Muscle of leg (tissue), 3 donors: ENCODE measurements at regions not wholly inside any gene's neighbourhood (a gene's known extent, or its start where the extent isn't known, plus 50 kb on each side); places are given as distances from the start of the nearest gene placed in this dataset.
A peak's percentile ranks its signal among the peaks of the same experiment; 100 is the strongest.

ENCODE experiments used
- DNase-seq: peaks from one replicate; pipeline ENCODE4 v3.0.0; 2013
- H3K27ac ChIP-seq: one replicate; pipeline ENCODE4 v1.5.1; 2013; ENCODE audit warnings: mild to moderate bottlenecking, low read length, control low read depth
- H3K27me3 ChIP-seq: one replicate; pipeline ENCODE4 v1.6.1; 2013; ENCODE audit warnings: low read length; ENCODE audit not compliant: control insufficient read depth, insufficient read depth
- H3K36me3 ChIP-seq: one replicate; pipeline ENCODE4 v1.6.1; 2013; ENCODE audit warnings: low read length; ENCODE audit not compliant: control insufficient read depth, insufficient read depth
- H3K4me1 ChIP-seq: one replicate; pipeline ENCODE4 v1.6.1; 2013; ENCODE audit warnings: low read length; ENCODE audit not compliant: control insufficient read depth, insufficient read depth
- H3K4me3 ChIP-seq: one replicate; pipeline ENCODE4 v1.5.1; 2013; ENCODE audit warnings: low read length, control low read depth
- H3K9me3 ChIP-seq: replicated peaks from 2 replicates; pipeline ENCODE4 v1.6.1; 2013; ENCODE audit warnings: low read depth, low read length; ENCODE audit not compliant: control insufficient read depth
- WGBS: methylation state at CpG from one replicate; pipeline ENCODE4 v1.1.5; 2013; ENCODE audit warnings: missing lambda C conversion rate; ENCODE audit not compliant: insufficient coverage; 5-methylcytosine and 5-hydroxymethylcytosine counted together

GRCh38 chr20:11406877-11407276, 510.8 kb upstream of the BTBD3 start:
- no peak for DNase-seq
- Histone ChIP-seq H3K4me1 (no peaks in the 10 kb centered on the region), H3K27ac (no peak overlapping the region), H3K9me3 (no peaks in the 10 kb centered on the region), H3K4me3 (no peak overlapping the region), H3K27me3 (no peaks in the 10 kb centered on the region), H3K36me3 (no peaks in the 10 kb centered on the region)
- WGBS = 78% methylated on average over 2 of the region's 6 CpGs

DNA sequence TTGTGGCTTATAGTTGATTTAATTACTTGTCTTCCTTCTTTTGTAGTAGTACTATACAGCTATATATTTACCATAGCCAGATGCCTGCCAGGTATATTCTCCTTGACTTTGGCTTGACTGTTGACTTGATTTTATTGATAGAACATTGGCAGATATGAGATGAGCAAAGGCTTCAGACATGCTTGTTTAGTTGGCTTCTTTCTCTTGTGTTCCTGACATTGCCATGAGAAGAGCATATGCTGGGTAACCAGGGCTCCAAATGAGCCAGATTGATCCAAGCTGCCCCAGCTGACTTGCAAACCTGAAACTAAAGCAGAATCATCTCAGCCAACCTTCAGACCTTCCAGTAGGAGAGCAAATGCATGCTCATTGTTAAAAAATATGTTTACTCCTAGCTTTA, 508.1 kb upstream of the BTBD3 start:
- no peaks in the 10 kb centered on the region for H3K9me3 ChIP-seq
- H3K4me3 ChIP-seq = no peak overlapping the region
- H3K27me3 ChIP-seq = no peaks in the 10 kb centered on the region
- no peaks in the 10 kb centered on the region for H3K36me3 ChIP-seq
- H3K27ac ChIP-seq = no peak overlapping the region
- H3K4me1 ChIP-seq = no peaks in the 10 kb centered on the region
- no peak for DNase-seq

- no peak for DNase-seq
- no peaks in the 10 kb centered on the region for H3K36me3 ChIP-seq
- H3K27ac ChIP-seq = no peak overlapping the region
- no peaks in the 10 kb centered on the region for H3K4me1 ChIP-seq
- H3K4me3 ChIP-seq = no peak overlapping the region
- 92% methylated on average over 8 of the region's 11 CpGs for WGBS
- H3K9me3 ChIP-seq = no peaks in the 10 kb centered on the region
- no peaks in the 10 kb centered on the region for H3K27me3 ChIP-seq
Observed at GRCh38 chr20:11411765-11412164, 505.9 kb upstream of the BTBD3 start.

DNA sequence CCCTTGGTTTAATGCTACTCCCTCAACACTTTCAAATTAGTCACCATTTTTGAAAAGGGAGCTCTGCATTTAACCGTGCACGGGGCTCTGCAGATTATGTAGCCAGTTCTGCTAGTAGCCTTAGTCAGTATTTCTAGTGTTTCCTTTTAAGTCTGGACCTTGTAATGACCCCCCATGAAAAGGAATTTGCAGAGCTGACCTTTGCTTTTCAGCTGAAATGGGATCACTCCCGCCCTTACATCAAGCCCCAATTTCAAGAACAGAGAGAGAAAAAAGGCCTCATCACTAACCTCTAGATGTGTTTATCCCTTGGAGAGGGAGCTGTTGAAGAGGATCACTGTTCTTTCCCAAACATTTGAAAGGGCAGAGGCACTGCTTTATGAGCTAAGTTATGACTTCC, 490.7 kb upstream of the BTBD3 start:
- no peaks in the 10 kb centered on the region for H3K27me3 ChIP-seq
- no peak overlapping the region for H3K4me3 ChIP-seq
- no peak overlapping the region for H3K27ac ChIP-seq
- H3K4me1 ChIP-seq = peaks cover 4% of the 10 kb centered on the region
- H3K36me3 ChIP-seq = no peaks in the 10 kb centered on the region
- DNase-seq = no peak
- WGBS = 28% methylated on average over 2 of the region's 3 CpGs
- H3K9me3 ChIP-seq = no peaks in the 10 kb centered on the region

DNA sequence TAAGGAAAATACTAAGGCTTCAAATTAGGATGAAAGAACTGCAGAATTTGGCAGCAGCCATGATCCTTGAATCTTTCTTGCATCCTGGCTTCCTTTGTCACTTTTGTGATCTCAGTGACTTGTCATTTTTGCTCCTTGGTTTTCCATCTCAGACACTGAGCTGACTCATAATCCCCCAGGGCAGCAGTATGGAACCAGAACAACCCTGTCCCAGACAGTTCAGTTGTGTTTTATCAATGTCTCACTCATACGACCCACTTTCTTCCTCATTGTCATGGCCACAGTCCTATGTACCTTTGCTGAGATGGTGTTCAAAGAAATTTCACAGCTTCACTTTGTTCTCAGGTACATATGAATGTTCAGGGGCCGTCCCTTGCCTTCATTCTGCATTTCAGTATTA, 488.5 kb upstream of the BTBD3 start:
- no CpG with 5 or more reads among the region's 2 CpGs for WGBS
- DNase-seq = no peak
- Histone ChIP-seq H3K4me1 (peaks cover 4% of the 10 kb centered on the region), H3K36me3 (no peaks in the 10 kb centered on the region), H3K27ac (no peak overlapping the region), H3K4me3 (no peak overlapping the region), H3K9me3 (no peaks in the 10 kb centered on the region), H3K27me3 (no peaks in the 10 kb centered on the region)

DNA sequence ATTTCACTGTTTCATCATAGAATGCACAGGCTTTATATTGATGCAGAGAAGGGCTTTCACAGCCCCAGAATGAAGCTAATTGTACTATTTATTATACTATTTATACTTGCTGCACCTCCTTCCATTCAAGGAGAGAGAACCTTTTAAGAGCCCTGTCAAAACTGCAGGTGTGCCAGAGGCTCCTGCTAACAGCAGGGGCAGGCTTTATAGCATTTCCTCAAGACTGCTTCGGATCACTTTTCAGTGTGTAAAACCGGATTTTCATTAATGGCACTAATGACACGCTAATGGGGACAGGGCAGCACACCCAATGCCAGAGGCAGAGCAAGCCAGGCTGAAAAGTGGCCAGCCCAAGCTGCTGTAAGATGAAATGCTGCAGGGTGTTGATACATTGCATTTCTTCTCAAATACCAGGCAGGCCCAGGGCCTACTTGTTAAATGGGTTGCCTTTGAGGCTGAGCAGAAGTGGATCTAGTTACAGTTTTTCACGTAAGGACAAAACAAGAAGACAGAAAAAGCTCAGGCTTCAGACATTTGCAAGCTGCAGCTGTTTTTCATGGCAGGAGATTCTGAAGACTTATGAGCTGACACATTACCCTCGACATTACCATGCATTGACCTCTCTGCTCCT, 487.7 kb upstream of the BTBD3 start:
- DNase-seq = peak; percentile 13

DNA sequence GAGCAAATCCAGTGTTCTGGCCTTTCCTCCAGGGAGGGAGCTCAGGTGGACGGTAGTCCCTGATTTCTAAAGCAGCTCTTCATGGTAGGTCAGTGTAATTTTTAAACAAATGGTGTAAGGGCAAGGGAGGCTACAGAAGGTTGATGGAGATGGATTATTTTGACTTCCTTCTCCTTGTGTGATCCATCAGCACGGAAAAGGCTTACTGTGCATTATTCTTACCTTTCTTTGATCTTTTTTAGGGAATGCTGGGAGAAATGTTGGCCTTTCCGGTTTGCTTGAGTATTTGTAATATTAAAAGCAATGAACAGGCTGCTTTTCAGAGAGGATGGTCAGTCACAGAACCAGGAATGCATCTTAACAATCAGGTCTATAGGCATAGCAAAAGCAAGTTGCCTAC, 487.0 kb upstream of the BTBD3 start:
- no peaks in the 10 kb centered on the region for H3K36me3 ChIP-seq
- H3K9me3 ChIP-seq = no peaks in the 10 kb centered on the region
- no peak overlapping the region for H3K27ac ChIP-seq
- no peak overlapping the region for H3K4me3 ChIP-seq
- no peak for DNase-seq
- H3K27me3 ChIP-seq = no peaks in the 10 kb centered on the region
- H3K4me1 ChIP-seq = peaks cover 4% of the 10 kb centered on the region
- WGBS = 17% methylated on average over 1 of the region's 3 CpGs

More for the DNA sequence above, 487.7 kb upstream of the BTBD3 start:
- no peaks in the 10 kb centered on the region for H3K9me3 ChIP-seq
- no peaks in the 10 kb centered on the region for H3K36me3 ChIP-seq
- 37% methylated on average over 4 of the region's 5 CpGs for WGBS
- peaks cover 4% of the 10 kb centered on the region for H3K4me1 ChIP-seq
- no peaks in the 10 kb centered on the region for H3K27me3 ChIP-seq
- no peak overlapping the region for H3K27ac ChIP-seq
- H3K4me3 ChIP-seq = no peak overlapping the region

GRCh38 chr20:11431621-11432020, 486.1 kb upstream of the BTBD3 start:
- no peaks in the 10 kb centered on the region for H3K9me3 ChIP-seq
- no peak for DNase-seq
- no peaks in the 10 kb centered on the region for H3K36me3 ChIP-seq
- no CpG with 5 or more reads among the region's 1 CpG for WGBS
- no peak overlapping the region for H3K27ac ChIP-seq
- peaks cover 4% of the 10 kb centered on the region for H3K4me1 ChIP-seq
- no peaks in the 10 kb centered on the region for H3K27me3 ChIP-seq
- H3K4me3 ChIP-seq = no peak overlapping the region

GRCh38 chr20:11432407-11432806, 485.3 kb upstream of the BTBD3 start:
- Histone ChIP-seq H3K27ac (no peak overlapping the region), H3K36me3 (no peaks in the 10 kb centered on the region), H3K9me3 (no peaks in the 10 kb centered on the region), H3K27me3 (no peaks in the 10 kb centered on the region), H3K4me3 (no peak overlapping the region), H3K4me1 (peaks cover 4% of the 10 kb centered on the region)
- peak; percentile 10 for DNase-seq
- WGBS = no CpG with 5 or more reads among the region's 3 CpGs

DNA sequence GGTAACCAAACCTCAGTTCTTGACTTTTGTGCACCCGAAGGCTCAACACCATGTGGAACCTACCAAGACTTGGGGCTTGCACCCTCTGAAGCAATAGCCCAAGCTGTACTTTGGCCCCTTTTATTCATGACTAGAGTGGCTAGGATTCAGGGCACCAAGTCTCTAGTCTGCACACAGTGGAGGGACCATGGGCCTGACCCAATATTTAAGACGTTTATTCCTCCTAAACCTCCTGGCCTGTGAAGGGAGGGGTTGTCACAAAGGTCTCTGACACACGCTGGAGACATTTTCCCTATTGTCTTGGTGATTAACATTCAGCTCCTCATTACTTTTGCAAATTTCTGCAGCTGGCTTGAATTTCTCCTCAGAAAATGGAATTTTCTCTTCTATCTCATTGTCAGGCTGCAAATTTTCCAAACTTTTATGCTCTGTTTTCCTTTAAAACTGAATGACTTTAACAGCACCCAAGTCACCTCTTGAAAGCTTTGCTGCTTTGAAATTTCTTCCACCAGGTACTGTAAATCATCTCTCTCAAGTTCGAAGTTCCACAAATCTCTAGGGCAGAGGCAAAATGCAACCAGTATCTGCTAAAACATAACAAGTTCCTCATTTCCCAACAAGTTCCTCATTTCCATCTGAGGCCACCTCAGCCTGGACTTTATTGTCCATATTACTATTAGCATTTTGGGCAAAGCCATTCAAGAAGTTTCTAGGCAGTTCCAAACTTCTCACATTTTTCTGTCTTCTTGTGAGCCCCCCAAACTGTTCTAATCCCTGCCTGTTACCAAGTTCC, 481.4 kb upstream of the BTBD3 start:
- no peak overlapping the region for H3K4me3 ChIP-seq

More for the DNA sequence above, 481.4 kb upstream of the BTBD3 start:
- Histone ChIP-seq H3K27me3 (no peaks in the 10 kb centered on the region), H3K9me3 (no peaks in the 10 kb centered on the region), H3K27ac (no peak overlapping the region), H3K4me1 (no peaks in the 10 kb centered on the region), H3K36me3 (no peaks in the 10 kb centered on the region)
- no peak for DNase-seq
- 66% methylated on average over 3 of the region's 4 CpGs for WGBS
